GM23338 (cell line): ENCODE measurements at regions not wholly inside any gene's neighbourhood (a gene's known extent, or its start where the extent isn't known, plus 50 kb on each side); places are given as distances from the start of the nearest gene placed in this dataset.

ENCODE experiments used
- ATAC-seq: fragments of 200-7000 bp; cut with Tn5 transposase; 3 replicates; pipeline ENCODE4 v1.9.1; 2020
- DNase-seq: peaks from one replicate; pipeline ENCODE4 v3.0.0-alpha.2; 2015; ENCODE audit warnings: low spot score
- H2AFZ ChIP-seq: fragments of 200-600 bp; sonication (generic); 2 replicates; pipeline ENCODE4 v1.8.0; 2016; ENCODE audit warnings: antibody characterized with exemption, mild to moderate bottlenecking, moderate library complexity
- H3F3A ChIP-seq: fragments of 200-600 bp; sonication (generic); replicated peaks from 2 replicates; pipeline ENCODE4 v1.8.0; 2017; ENCODE audit warnings: antibody characterized with exemption, mixed run types, low read depth
- H3K27ac ChIP-seq: fragments of 200-600 bp; sonication (generic); 2 replicates; pipeline ENCODE4 v1.6.1; 2016; ENCODE audit warnings: low read depth
- H3K27me3 ChIP-seq: fragments of 200-600 bp; sonication (generic); 2 replicates; pipeline ENCODE4 v1.8.0; 2016; ENCODE audit warnings: mild to moderate bottlenecking, mixed run types, moderate library complexity; ENCODE audit not compliant: insufficient read depth
- H3K36me3 ChIP-seq: fragments of 200-600 bp; sonication (generic); 2 replicates; pipeline ENCODE4 v1.8.0; 2016; ENCODE audit warnings: mild to moderate bottlenecking; ENCODE audit not compliant: insufficient read depth
- H3K4me1 ChIP-seq: fragments of 200-600 bp; sonication (generic); 2 replicates; pipeline ENCODE4 v1.8.0; 2016; ENCODE audit warnings: mild to moderate bottlenecking, moderate library complexity; ENCODE audit not compliant: insufficient read depth
- H3K4me2 ChIP-seq: fragments of 200-600 bp; sonication (generic); 2 replicates; pipeline ENCODE4 v1.7.1; 2017; ENCODE audit warnings: mixed run types
- H3K4me3 ChIP-seq: fragments of 200-600 bp; sonication (generic); 2 replicates; pipeline ENCODE4 v1.6.1; 2016; ENCODE audit warnings: mixed run types
- H3K79me2 ChIP-seq: fragments of 200-600 bp; sonication (generic); replicated peaks from 2 replicates; pipeline ENCODE4 v1.8.0; 2017; ENCODE audit warnings: mild to moderate bottlenecking; ENCODE audit not compliant: insufficient read depth
- H3K9me2 ChIP-seq: fragments of 200-600 bp; sonication (generic); 2 replicates; pipeline ENCODE4 v1.8.0; 2017; ENCODE audit not compliant: insufficient read depth
- H4K20me1 ChIP-seq: fragments of 200-600 bp; sonication (generic); replicated peaks from 2 replicates; pipeline ENCODE4 v1.8.0; 2017; ENCODE audit warnings: mild to moderate bottlenecking; ENCODE audit not compliant: insufficient read depth
- H3K27ac Mint-ChIP-seq: 2 replicates; pipeline ENCODE4 v1.8.0; 2020; ENCODE audit warnings: inconsistent platforms, mild to moderate bottlenecking, moderate library complexity, mixed read lengths
- H3K27me3 Mint-ChIP-seq: 3 replicates; pipeline ENCODE4 v1.8.0; 2022; ENCODE audit warnings: low read depth, mild to moderate bottlenecking, moderate library complexity, mixed read lengths, inconsistent platforms; ENCODE audit not compliant: insufficient read depth, poor library complexity
- H3K36me3 Mint-ChIP-seq: 3 replicates; pipeline ENCODE4 v1.8.0; 2021; ENCODE audit warnings: low read depth, mild to moderate bottlenecking, inconsistent platforms, moderate library complexity, mixed read lengths
- H3K4me1 Mint-ChIP-seq: 3 replicates; pipeline ENCODE4 v1.8.0; 2020; ENCODE audit warnings: mild to moderate bottlenecking, inconsistent platforms, mixed read lengths
- H3K4me3 Mint-ChIP-seq: 3 replicates; pipeline ENCODE4 v1.8.0; 2021; ENCODE audit warnings: moderate library complexity, mild to moderate bottlenecking, inconsistent platforms, mixed read lengths
- H3K9me3 Mint-ChIP-seq: 3 replicates; pipeline ENCODE4 v1.8.0; 2020; ENCODE audit warnings: moderate library complexity, mild to moderate bottlenecking, inconsistent platforms, mixed read lengths
- CREB1 ChIP-seq: fragments of 250-450 bp; sonication (Bioruptor Pico); IDR thresholded peaks from 2 replicates; pipeline ENCODE4 v1.5.0; 2020; ENCODE audit warnings: low read depth, mild to moderate bottlenecking, moderate library complexity
- ETS1 ChIP-seq: IDR thresholded peaks from 2 replicates; pipeline ENCODE4 v1.6.1; 2016; ENCODE audit warnings: antibody characterized with exemption
- EZH2 ChIP-seq: fragments of 200-600 bp; sonication (generic); IDR thresholded peaks from one replicate; pipeline ENCODE4 v1.8.0; 2017; ENCODE audit warnings: antibody characterized with exemption, mild to moderate bottlenecking, low read depth; ENCODE audit not compliant: unreplicated experiment
- EZH2phosphoT487 ChIP-seq: fragments of 200-600 bp; sonication (generic); IDR thresholded peaks from one replicate; pipeline ENCODE4 v1.8.1; 2018; ENCODE audit warnings: antibody characterized with exemption; ENCODE audit not compliant: unreplicated experiment
- JUNB ChIP-seq: IDR thresholded peaks from one replicate; pipeline ENCODE4 v1.6.1; 2016; ENCODE audit warnings: antibody characterized with exemption; ENCODE audit not compliant: unreplicated experiment
- NANOG ChIP-seq: IDR thresholded peaks from 2 replicates; pipeline ENCODE4 v1.6.1; 2016; ENCODE audit warnings: antibody characterized with exemption, borderline replicate concordance
- POLR2AphosphoS5 ChIP-seq: IDR thresholded peaks from 2 replicates; pipeline ENCODE4 v1.6.1; 2016; ENCODE audit warnings: antibody characterized with exemption, low read depth
- STAT1 ChIP-seq: IDR thresholded peaks from one replicate; pipeline ENCODE4 v1.6.1; 2016; ENCODE audit warnings: antibody characterized with exemption; ENCODE audit not compliant: unreplicated experiment
- ZNF114 ChIP-seq: fragments of 250-450 bp; sonication (Bioruptor Pico); IDR thresholded peaks from 2 replicates; pipeline ENCODE4 v1.5.0; 2020; ENCODE audit warnings: mild to moderate bottlenecking, moderate library complexity
- ZNF331 ChIP-seq: fragments of 250-450 bp; sonication (Bioruptor Pico); IDR thresholded peaks from 2 replicates; pipeline ENCODE4 v1.5.0; 2020; ENCODE audit warnings: low read depth, mild to moderate bottlenecking, moderate library complexity
- TF ChIP-seq, protein P1 (sequence below): fragments of 250-450 bp; sonication (Bioruptor Pico); IDR thresholded peaks from 2 replicates; pipeline ENCODE4 v1.5.0; 2020; ENCODE audit warnings: mild to moderate bottlenecking, moderate library complexity
- TF ChIP-seq, protein P2 (sequence below), 2 experiments: fragments of 200-600 bp in 1 of 2; sonication (generic) in 1 of 2; conservative IDR thresholded peaks; 2 replicates each; pipeline versions ENCODE4 v1.5.1 to v1.6.1; 2016 to 2017; ENCODE audit warnings: antibody characterized with exemption in 2 of 2, low read depth in 2 of 2, mild to moderate bottlenecking in 2 of 2, moderate library complexity in 1 of 2

- no peak overlapping the region for H3K27ac Mint-ChIP-seq
- no peaks in the 10 kb centered on the region for H3K36me3 Mint-ChIP-seq
- H3K27me3 Mint-ChIP-seq = no peaks in the 10 kb centered on the region
- Histone ChIP-seq H2AFZ (no peak overlapping the region), H3K9me2 (no peaks in the 10 kb centered on the region), H3K36me3 (no peaks in the 10 kb centered on the region), H3K4me1 (peaks cover 15% of the 10 kb centered on the region), H3K27ac (no peak overlapping the region), H3F3A (no peaks in the 10 kb centered on the region), H3K4me3 (no peak overlapping the region), H3K27me3 (no peaks in the 10 kb centered on the region), H3K4me2 (no peak overlapping the region), H4K20me1 (no peaks in the 10 kb centered on the region), H3K79me2 (no peaks in the 10 kb centered on the region)
- DNase-seq (no peak), ATAC-seq (no peak)
- H3K9me3 Mint-ChIP-seq = no peaks in the 10 kb centered on the region
- peaks cover 15% of the 10 kb centered on the region for H3K4me1 Mint-ChIP-seq
- no peak for TF ChIP-seq EZH2
- no peak for TF ChIP-seq ZNF331 (CRISPR knock-in tag)
- no peak for TF ChIP-seq JUNB
- no peak for TF ChIP-seq ZNF114 (CRISPR knock-in tag)
- TF ChIP-seq, protein P1, sequence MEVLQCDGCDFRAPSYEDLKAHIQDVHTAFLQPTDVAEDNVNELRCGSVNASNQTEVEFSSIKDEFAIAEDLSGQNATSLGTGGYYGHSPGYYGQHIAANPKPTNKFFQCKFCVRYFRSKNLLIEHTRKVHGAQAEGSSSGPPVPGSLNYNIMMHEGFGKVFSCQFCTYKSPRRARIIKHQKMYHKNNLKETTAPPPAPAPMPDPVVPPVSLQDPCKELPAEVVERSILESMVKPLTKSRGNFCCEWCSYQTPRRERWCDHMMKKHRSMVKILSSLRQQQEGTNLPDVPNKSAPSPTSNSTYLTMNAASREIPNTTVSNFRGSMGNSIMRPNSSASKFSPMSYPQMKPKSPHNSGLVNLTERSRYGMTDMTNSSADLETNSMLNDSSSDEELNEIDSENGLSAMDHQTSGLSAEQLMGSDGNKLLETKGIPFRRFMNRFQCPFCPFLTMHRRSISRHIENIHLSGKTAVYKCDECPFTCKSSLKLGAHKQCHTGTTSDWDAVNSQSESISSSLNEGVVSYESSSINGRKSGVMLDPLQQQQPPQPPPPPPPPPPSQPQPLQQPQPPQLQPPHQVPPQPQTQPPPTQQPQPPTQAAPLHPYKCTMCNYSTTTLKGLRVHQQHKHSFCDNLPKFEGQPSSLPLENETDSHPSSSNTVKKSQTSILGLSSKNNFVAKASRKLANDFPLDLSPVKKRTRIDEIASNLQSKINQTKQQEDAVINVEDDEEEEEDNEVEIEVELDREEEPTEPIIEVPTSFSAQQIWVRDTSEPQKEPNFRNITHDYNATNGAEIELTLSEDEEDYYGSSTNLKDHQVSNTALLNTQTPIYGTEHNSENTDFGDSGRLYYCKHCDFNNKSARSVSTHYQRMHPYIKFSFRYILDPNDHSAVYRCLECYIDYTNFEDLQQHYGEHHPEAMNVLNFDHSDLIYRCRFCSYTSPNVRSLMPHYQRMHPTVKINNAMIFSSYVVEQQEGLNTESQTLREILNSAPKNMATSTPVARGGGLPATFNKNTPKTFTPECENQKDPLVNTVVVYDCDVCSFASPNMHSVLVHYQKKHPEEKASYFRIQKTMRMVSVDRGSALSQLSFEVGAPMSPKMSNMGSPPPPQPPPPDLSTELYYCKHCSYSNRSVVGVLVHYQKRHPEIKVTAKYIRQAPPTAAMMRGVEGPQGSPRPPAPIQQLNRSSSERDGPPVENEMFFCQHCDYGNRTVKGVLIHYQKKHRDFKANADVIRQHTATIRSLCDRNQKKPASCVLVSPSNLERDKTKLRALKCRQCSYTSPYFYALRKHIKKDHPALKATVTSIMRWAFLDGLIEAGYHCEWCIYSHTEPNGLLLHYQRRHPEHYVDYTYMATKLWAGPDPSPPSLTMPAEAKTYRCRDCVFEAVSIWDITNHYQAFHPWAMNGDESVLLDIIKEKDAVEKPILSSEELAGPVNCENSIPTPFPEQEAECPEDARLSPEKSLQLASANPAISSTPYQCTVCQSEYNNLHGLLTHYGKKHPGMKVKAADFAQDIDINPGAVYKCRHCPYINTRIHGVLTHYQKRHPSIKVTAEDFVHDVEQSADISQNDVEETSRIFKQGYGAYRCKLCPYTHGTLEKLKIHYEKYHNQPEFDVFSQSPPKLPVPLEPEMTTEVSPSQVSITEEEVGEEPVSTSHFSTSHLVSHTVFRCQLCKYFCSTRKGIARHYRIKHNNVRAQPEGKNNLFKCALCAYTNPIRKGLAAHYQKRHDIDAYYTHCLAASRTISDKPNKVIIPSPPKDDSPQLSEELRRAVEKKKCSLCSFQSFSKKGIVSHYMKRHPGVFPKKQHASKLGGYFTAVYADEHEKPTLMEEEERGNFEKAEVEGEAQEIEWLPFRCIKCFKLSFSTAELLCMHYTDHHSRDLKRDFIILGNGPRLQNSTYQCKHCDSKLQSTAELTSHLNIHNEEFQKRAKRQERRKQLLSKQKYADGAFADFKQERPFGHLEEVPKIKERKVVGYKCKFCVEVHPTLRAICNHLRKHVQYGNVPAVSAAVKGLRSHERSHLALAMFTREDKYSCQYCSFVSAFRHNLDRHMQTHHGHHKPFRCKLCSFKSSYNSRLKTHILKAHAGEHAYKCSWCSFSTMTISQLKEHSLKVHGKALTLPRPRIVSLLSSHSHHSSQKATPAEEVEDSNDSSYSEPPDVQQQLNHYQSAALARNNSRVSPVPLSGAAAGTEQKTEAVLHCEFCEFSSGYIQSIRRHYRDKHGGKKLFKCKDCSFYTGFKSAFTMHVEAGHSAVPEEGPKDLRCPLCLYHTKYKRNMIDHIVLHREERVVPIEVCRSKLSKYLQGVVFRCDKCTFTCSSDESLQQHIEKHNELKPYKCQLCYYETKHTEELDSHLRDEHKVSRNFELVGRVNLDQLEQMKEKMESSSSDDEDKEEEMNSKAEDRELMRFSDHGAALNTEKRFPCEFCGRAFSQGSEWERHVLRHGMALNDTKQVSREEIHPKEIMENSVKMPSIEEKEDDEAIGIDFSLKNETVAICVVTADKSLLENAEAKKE = no peak
- TF ChIP-seq CREB1 (CRISPR knock-in tag) = no peak
- no peak for TF ChIP-seq POLR2AphosphoS5
- no peak for TF ChIP-seq EZH2phosphoT487
- no peak for TF ChIP-seq NANOG
- TF ChIP-seq ETS1 = no peak
- TF ChIP-seq STAT1 = no peak
- TF ChIP-seq, protein P2, sequence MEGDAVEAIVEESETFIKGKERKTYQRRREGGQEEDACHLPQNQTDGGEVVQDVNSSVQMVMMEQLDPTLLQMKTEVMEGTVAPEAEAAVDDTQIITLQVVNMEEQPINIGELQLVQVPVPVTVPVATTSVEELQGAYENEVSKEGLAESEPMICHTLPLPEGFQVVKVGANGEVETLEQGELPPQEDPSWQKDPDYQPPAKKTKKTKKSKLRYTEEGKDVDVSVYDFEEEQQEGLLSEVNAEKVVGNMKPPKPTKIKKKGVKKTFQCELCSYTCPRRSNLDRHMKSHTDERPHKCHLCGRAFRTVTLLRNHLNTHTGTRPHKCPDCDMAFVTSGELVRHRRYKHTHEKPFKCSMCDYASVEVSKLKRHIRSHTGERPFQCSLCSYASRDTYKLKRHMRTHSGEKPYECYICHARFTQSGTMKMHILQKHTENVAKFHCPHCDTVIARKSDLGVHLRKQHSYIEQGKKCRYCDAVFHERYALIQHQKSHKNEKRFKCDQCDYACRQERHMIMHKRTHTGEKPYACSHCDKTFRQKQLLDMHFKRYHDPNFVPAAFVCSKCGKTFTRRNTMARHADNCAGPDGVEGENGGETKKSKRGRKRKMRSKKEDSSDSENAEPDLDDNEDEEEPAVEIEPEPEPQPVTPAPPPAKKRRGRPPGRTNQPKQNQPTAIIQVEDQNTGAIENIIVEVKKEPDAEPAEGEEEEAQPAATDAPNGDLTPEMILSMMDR (conservative IDR thresholded peaks at IDR 0.05; ENCODE audit: low read depth in 2 of 2) = no peak
- no peak overlapping the region for H3K4me3 Mint-ChIP-seq
Observed at GRCh38 chr4:31126881-31127398, 406.8 kb downstream of the PCDH7 start.
